Esophagus muscularis mucosa (tissue), 4 donors: ENCODE measurements at regions not wholly inside any gene's neighbourhood (a gene's known extent, or its start where the extent isn't known, plus 50 kb on each side); places are given as distances from the start of the nearest gene placed in this dataset.
A peak's percentile ranks its signal among the peaks of the same experiment; 100 is the strongest.

ENCODE experiments used
- DNase-seq: peaks from one replicate; pipeline ENCODE4 v3.0.0-alpha.2; 2017; ENCODE audit errors: extremely low spot score
- H3K27ac ChIP-seq, 4 donors: fragments of 200-600 bp; sonication (generic); replicated peaks in 1 of 4; 1 replicate in 3 of 4; 2 replicates in 1 of 4; pipeline ENCODE4 v1.5.1; 2016 to 2019; ENCODE audit warnings: mild to moderate bottlenecking in 1 of 4
- H3K27me3 ChIP-seq, 4 donors: fragments of 200-600 bp; sonication (generic); one replicate each; pipeline versions ENCODE4 v1.5.1 to v1.6.0; 2016 to 2019
- H3K36me3 ChIP-seq, 4 donors: fragments of 200-600 bp; sonication (generic); one replicate each; pipeline ENCODE4 v1.5.1; 2016 to 2019
- H3K4me1 ChIP-seq, 4 donors: fragments of 200-600 bp; sonication (generic); one replicate each; pipeline ENCODE4 v1.5.1; 2016 to 2019
- H3K4me3 ChIP-seq, 4 donors: fragments of 200-600 bp; sonication (generic); 1 replicate in 2 of 4; 2 replicates in 2 of 4; pipeline ENCODE4 v1.5.1; 2016 to 2019; ENCODE audit warnings: mild to moderate bottlenecking in 4 of 4, moderate library complexity in 1 of 4
- H3K9me3 ChIP-seq, 4 donors: fragments of 200-600 bp; sonication (generic); 1 replicate in 3 of 4; 2 replicates in 1 of 4; pipeline ENCODE4 v1.5.1; 2016 to 2019
- CTCF ChIP-seq, 3 experiments: fragments of 200-600 bp in 2 of 3; fragments of 450-650 bp in 1 of 3; sonication (generic) in 2 of 3; IDR thresholded peaks; one replicate each; pipeline ENCODE4 v1.5.1; 2017 to 2019; ENCODE audit warnings: antibody characterized with exemption in 3 of 3, mild to moderate bottlenecking in 2 of 3, moderate library complexity in 1 of 3
- EP300 ChIP-seq: sonication (generic); formaldehyde crosslinking; IDR thresholded peaks from one replicate; pipeline ENCODE4 v1.6.1; 2017; ENCODE audit warnings: antibody characterized with exemption
- POLR2A ChIP-seq: fragments of 450-650 bp; IDR thresholded peaks from one replicate; pipeline ENCODE4 v1.6.1; 2017; ENCODE audit warnings: antibody characterized with exemption, moderate library complexity, mild to moderate bottlenecking, low read depth
- POLR2AphosphoS5 ChIP-seq, 2 donors: sonication (generic); formaldehyde crosslinking; IDR thresholded peaks; one replicate each; pipeline ENCODE4 v1.6.1; 2017; ENCODE audit warnings: antibody characterized with exemption in 2 of 2
- WGBS: methylation state at CpG from one replicate; pipeline ENCODE4 v1.1.5; 2018; 5-methylcytosine and 5-hydroxymethylcytosine counted together
- intact Hi-C: fragments of 100-400 bp; cut with DNase I; formaldehyde crosslinking; loops from one replicate; pipeline ENCODE4 v1.15.1; 2023

- H3K4me3 ChIP-seq, result no peak overlapping the region
- peaks cover 0 to 5% (median 0%) of the 10 kb centered on the region in 4 donors for H3K9me3 ChIP-seq
- no peaks in the 10 kb centered on the region for H3K27me3 ChIP-seq
- no peak for DNase-seq
- TF ChIP-seq CTCF (IDR thresholded peaks at IDR 0.05), result no peak
- no peak for TF ChIP-seq POLR2A
- TF ChIP-seq POLR2AphosphoS5 (IDR thresholded peaks at IDR 0.05), result no peak
- TF ChIP-seq EP300, result no peak
- 50% methylated on average over 3 of the region's 3 CpGs for WGBS
- no peaks in the 10 kb centered on the region for H3K36me3 ChIP-seq
- peaks cover 6 to 37% (median 29%) of the 10 kb centered on the region in 4 donors for H3K4me1 ChIP-seq
- intact Hi-C loops, result no loop called here
- peak overlapping the region in 1 of 4 donors; percentile 8 for H3K27ac ChIP-seq
These were observed 153.8 kb downstream of the LRIG3 start for GRCh38 chr12:58766513-58766870.

- intact Hi-C loops, result no loop called here
These were observed 152.8 kb downstream of the LRIG3 start for GRCh38 chr12:58767496-58767895.

GRCh38 chr12:58773986-58774385, 146.3 kb downstream of the LRIG3 start:
- no peaks in the 10 kb centered on the region for H3K27me3 ChIP-seq
- H3K4me1 ChIP-seq, result no peaks in the 10 kb centered on the region
- no peak for DNase-seq
- no peak overlapping the region for H3K4me3 ChIP-seq
- intact Hi-C loops, result no loop called here
- H3K27ac ChIP-seq, result no peak overlapping the region
- no peaks in the 10 kb centered on the region for H3K36me3 ChIP-seq
- TF ChIP-seq POLR2A (no peak), EP300 (no peak), CTCF (IDR thresholded peaks at IDR 0.05) (no peak), POLR2AphosphoS5 (IDR thresholded peaks at IDR 0.05) (no peak)
- H3K9me3 ChIP-seq, result peaks cover 0 to 5% (median 0%) of the 10 kb centered on the region in 4 donors

More at GRCh38 chr12:58767496-58767895, 152.8 kb downstream of the LRIG3 start:
- TF ChIP-seq POLR2AphosphoS5 (IDR thresholded peaks at IDR 0.05) (no peak), POLR2A (no peak), CTCF (IDR thresholded peaks at IDR 0.05) (no peak), EP300 (no peak)
- Histone ChIP-seq H3K27me3 (no peaks in the 10 kb centered on the region), H3K9me3 (peaks cover 0 to 5% (median 0%) of the 10 kb centered on the region in 4 donors), H3K4me1 (peaks cover 6 to 37% (median 28%) of the 10 kb centered on the region in 4 donors), H3K27ac (peak overlapping the region in 2 of 4 donors; percentile 29 to 58), H3K4me3 (no peak overlapping the region), H3K36me3 (no peaks in the 10 kb centered on the region)
- no peak for DNase-seq
- 57% methylated on average over 2 of the region's 2 CpGs for WGBS

- Histone ChIP-seq H3K4me3 (no peak overlapping the region), H3K4me1 (no peaks in the 10 kb centered on the region), H3K36me3 (no peaks in the 10 kb centered on the region), H3K27ac (no peak overlapping the region), H3K27me3 (no peaks in the 10 kb centered on the region), H3K9me3 (peaks cover 0 to 3% (median 0%) of the 10 kb centered on the region in 4 donors)
- no peak for DNase-seq
- no peak for TF ChIP-seq POLR2A
- TF ChIP-seq CTCF (IDR thresholded peaks at IDR 0.05), result no peak
- no peak for TF ChIP-seq POLR2AphosphoS5 (IDR thresholded peaks at IDR 0.05)
- TF ChIP-seq EP300, result no peak
- intact Hi-C loops, result no loop called here
- WGBS, result 62% methylated on average over 2 of the region's 2 CpGs
These were observed 145.6 kb downstream of the LRIG3 start for GRCh38 chr12:58774731-58775130.

GRCh38 chr12:58775396-58775795, 144.9 kb downstream of the LRIG3 start:
- Histone ChIP-seq H3K36me3 (no peaks in the 10 kb centered on the region), H3K9me3 (no peaks in the 10 kb centered on the region), H3K27ac (no peak overlapping the region), H3K27me3 (no peaks in the 10 kb centered on the region), H3K4me1 (no peaks in the 10 kb centered on the region), H3K4me3 (no peak overlapping the region)
- DNase-seq, result no peak
- TF ChIP-seq EP300 (no peak), CTCF (IDR thresholded peaks at IDR 0.05) (no peak), POLR2AphosphoS5 (IDR thresholded peaks at IDR 0.05) (no peak), POLR2A (no peak)
- 83% methylated on average over 1 of the region's 1 CpG for WGBS
- intact Hi-C loops, result no loop called here
